ENCODE measurements at regions not wholly inside any gene's neighbourhood (a gene's known extent, or its start where the extent isn't known, plus 50 kb on each side); places are given as distances from the start of the nearest gene placed in this dataset.
"Not testable (repeated sequence)": the region's sequence is repeated elsewhere in the genome, so short reads cannot be mapped to it uniquely, and the experiment has no call there.

- DNase-seq (ENCODE audit: low spot score), result no peak
Measured at GRCh38 chr15:36406366-36406765, 173.1 kb upstream of the CDIN1 start.

- DNase-seq (ENCODE audit: low spot score), result no peak
Measured at GRCh38 chr15:36406911-36407310, 172.5 kb upstream of the CDIN1 start.

- no peak for DNase-seq (ENCODE audit: low spot score)
Measured at GRCh38 chr15:36407647-36408046, 171.8 kb upstream of the CDIN1 start.

- DNase-seq (ENCODE audit: low spot score), result no peak
Measured at GRCh38 chr15:36409819-36410218, 169.6 kb upstream of the CDIN1 start.

GRCh38 chr15:36414670-36415069 is 164.8 kb upstream of the CDIN1 start:
- no peak for DNase-seq (ENCODE audit: low spot score)

- DNase-seq (ENCODE audit: low spot score), result no peak
Measured at GRCh38 chr15:36415643-36416042, 163.8 kb upstream of the CDIN1 start.

GRCh38 chr15:36422631-36423030 is 156.8 kb upstream of the CDIN1 start:
- DNase-seq (ENCODE audit: low spot score), result no peak

GRCh38 chr15:36426691-36427090 is 152.7 kb upstream of the CDIN1 start:
- DNase-seq (ENCODE audit: low spot score), result no peak

- DNase-seq (ENCODE audit: low spot score), result no peak
Measured at GRCh38 chr15:36428102-36428845, 151.2 kb upstream of the CDIN1 start.

GRCh38 chr15:36429707-36430106 is 149.7 kb upstream of the CDIN1 start:
- DNase-seq (ENCODE audit: low spot score), result no peak

GRCh38 chr15:36430280-36430679 is 149.1 kb upstream of the CDIN1 start:
- no peak for DNase-seq (ENCODE audit: low spot score)

- DNase-seq (ENCODE audit: low spot score), result no peak
Measured at GRCh38 chr15:36430726-36431265, 148.6 kb upstream of the CDIN1 start.

GRCh38 chr15:36432161-36432560 is 147.3 kb upstream of the CDIN1 start:
- DNase-seq (ENCODE audit: low spot score), result no peak

- DNase-seq (ENCODE audit: low spot score), result no peak
Measured at GRCh38 chr15:36434177-36434576, 145.2 kb upstream of the CDIN1 start.

- DNase-seq (ENCODE audit: low spot score), result no peak
Measured at GRCh38 chr15:36438499-36438898, 140.9 kb upstream of the CDIN1 start.

- DNase-seq (ENCODE audit: low spot score), result no peak
Measured at GRCh38 chr15:36447373-36447772, 132.1 kb upstream of the CDIN1 start.

GRCh38 chr15:36448418-36448817 is 131.0 kb upstream of the CDIN1 start:
- no peak for DNase-seq (ENCODE audit: low spot score)

GRCh38 chr15:36449084-36449661 is 130.3 kb upstream of the CDIN1 start:
- DNase-seq (ENCODE audit: low spot score), result no peak

GRCh38 chr15:36449662-36450145 is 129.7 kb upstream of the CDIN1 start:
- DNase-seq (ENCODE audit: low spot score), result no peak

- not testable (repeated sequence) for DNase-seq (ENCODE audit: low spot score)
Measured at GRCh38 chr15:36454244-36454643, 125.2 kb upstream of the CDIN1 start.

- DNase-seq (ENCODE audit: low spot score), result no peak
Measured at GRCh38 chr15:36458411-36458810, 121.0 kb upstream of the CDIN1 start.

- DNase-seq (ENCODE audit: low spot score), result no peak
Measured at GRCh38 chr15:36465304-36465703, 114.1 kb upstream of the CDIN1 start.

- DNase-seq (ENCODE audit: low spot score), result no peak
Measured at GRCh38 chr15:36468746-36469145, 110.7 kb upstream of the CDIN1 start.
